Astrocyte (in vitro differentiated cells and primary cell): ENCODE measurements at regions not wholly inside any gene's neighbourhood (a gene's known extent, or its start where the extent isn't known, plus 50 kb on each side); places are given as distances from the start of the nearest gene placed in this dataset.

ENCODE experiments used
- CTCF ChIP-seq: IDR thresholded peaks from 2 replicates; pipeline ENCODE4 v1.5.1; 2011; ENCODE audit warnings: low read depth, mild to moderate bottlenecking, inconsistent platforms, low read length, moderate library complexity; ENCODE audit not compliant: insufficient read depth
- EZH2 ChIP-seq: IDR thresholded peaks from 2 replicates; pipeline ENCODE4 v1.6.1; 2012; ENCODE audit warnings: mild to moderate bottlenecking, low read length, inconsistent platforms; ENCODE audit not compliant: insufficient read depth

- TF ChIP-seq CTCF (no peak), EZH2 (no peak)
These were observed 108.3 kb upstream of the FRY start for GRCh38 chr13:31923134-31923763.
